Natural killer cell (primary cell): ENCODE measurements at regions not wholly inside any gene's neighbourhood (a gene's known extent, or its start where the extent isn't known, plus 50 kb on each side); places are given as distances from the start of the nearest gene placed in this dataset.

Experiments used
- ATAC-seq, 3 donors: fragments of 150-1000 bp in 2 of 3; fragments of 200-7000 bp in 1 of 3; cut with Tn5 transposase; 1 replicate in 1 of 3; 2 replicates in 2 of 3; pipeline ENCODE4 v1.10.0; 2021; ENCODE audit warnings: mild to moderate bottlenecking in 2 of 3, moderate library complexity in 2 of 3
- DNase-seq, 2 donors: peaks; one replicate each; pipeline versions ENCODE4 v3.0.0 to v3.0.0-alpha.2; 2013 to 2021; ENCODE audit warnings: mixed read lengths in 1 of 2
- H3K27ac ChIP-seq: one replicate; pipeline ENCODE4 v1.5.1; 2013; ENCODE audit warnings: mild to moderate bottlenecking, low read length
- H3K27me3 ChIP-seq: one replicate; pipeline ENCODE4 v1.6.1; 2013; ENCODE audit warnings: low read length; ENCODE audit not compliant: control insufficient read depth, insufficient read depth
- H3K36me3 ChIP-seq: one replicate; pipeline ENCODE4 v1.6.1; 2013; ENCODE audit warnings: low read length; ENCODE audit not compliant: control insufficient read depth, insufficient read depth
- H3K4me1 ChIP-seq: one replicate; pipeline ENCODE4 v1.6.1; 2013; ENCODE audit warnings: low read length; ENCODE audit not compliant: control insufficient read depth, insufficient read depth
- H3K4me3 ChIP-seq: one replicate; pipeline ENCODE4 v1.5.1; 2013; ENCODE audit warnings: low read length
- H3K9me3 ChIP-seq: one replicate; pipeline ENCODE4 v1.6.1; 2013; ENCODE audit warnings: low read length; ENCODE audit not compliant: control insufficient read depth, insufficient read depth
- H3K27ac Mint-ChIP-seq, 2 donors: one replicate each; pipeline ENCODE4 v1.8.0; 2022; ENCODE audit warnings: mild to moderate bottlenecking in 2 of 2, mixed read lengths in 2 of 2, moderate library complexity in 1 of 2
- H3K27me3 Mint-ChIP-seq, 2 donors: one replicate each; pipeline ENCODE4 v1.8.0; 2022; ENCODE audit warnings: low read depth in 2 of 2, mixed read lengths in 2 of 2
- H3K36me3 Mint-ChIP-seq: one replicate; pipeline ENCODE4 v1.8.0; 2022; ENCODE audit warnings: mixed read lengths
- H3K4me1 Mint-ChIP-seq, 2 donors: one replicate each; pipeline ENCODE4 v1.8.0; 2022; ENCODE audit warnings: mixed read lengths in 2 of 2
- H3K4me3 Mint-ChIP-seq: one replicate; pipeline ENCODE4 v1.8.0; 2022; ENCODE audit warnings: mild to moderate bottlenecking, moderate library complexity, mixed read lengths
- H3K9me3 Mint-ChIP-seq, 2 donors: one replicate each; pipeline ENCODE4 v1.8.0; 2022; ENCODE audit warnings: mixed read lengths in 2 of 2
- WGBS: methylation state at CpG from one replicate; pipeline ENCODE4 v1.1.7; 2013; ENCODE audit warnings: missing lambda C conversion rate; ENCODE audit not compliant: insufficient coverage; 5-methylcytosine and 5-hydroxymethylcytosine counted together
- intact Hi-C: fragments of 100-400 bp; cut with micrococcal nuclease; formaldehyde crosslinking; loops from one replicate; pipeline ENCODE4 v1.14.2; 2022
- TF ChIP-seq, protein P1 (sequence below): fragments of 200-600 bp; IDR thresholded peaks from one replicate; pipeline ENCODE4 v1.8.0; 2022; ENCODE audit warnings: antibody characterized with exemption

DNA sequence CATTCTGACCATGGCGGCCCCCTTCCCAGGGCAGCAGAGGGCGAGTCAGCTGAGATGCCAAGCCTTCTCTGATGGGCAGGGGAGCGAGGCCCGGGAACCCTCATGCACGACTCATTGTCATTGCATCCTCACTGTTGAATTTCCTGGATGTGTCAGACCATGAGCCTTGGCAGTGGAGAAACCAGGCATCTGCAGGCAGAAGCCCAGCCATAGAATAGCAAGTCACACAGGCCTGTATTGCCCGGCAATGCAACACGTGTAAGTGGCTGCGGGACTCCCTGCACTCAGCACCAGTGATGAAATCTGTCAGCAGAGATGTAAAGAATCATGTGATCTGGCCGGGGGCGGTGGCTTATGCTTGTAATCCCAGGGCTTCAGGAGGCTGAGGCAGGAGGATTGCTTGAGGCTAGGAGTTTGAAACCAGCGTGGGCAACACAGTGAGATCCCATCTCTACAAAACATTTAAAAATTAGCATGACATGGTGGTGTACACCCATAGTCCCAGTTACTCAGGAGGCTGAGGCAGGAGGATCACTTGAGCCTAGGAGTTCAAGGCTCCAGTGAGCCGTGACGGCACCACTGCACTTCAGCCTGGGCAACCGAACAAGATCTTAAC lies 199.7 kb downstream of the KATNAL1 start:
- Histone ChIP-seq H3K36me3 (no peaks in the 10 kb centered on the region), H3K4me1 (peaks cover 1% of the 10 kb centered on the region), H3K4me3 (no peak overlapping the region), H3K27ac (no peak overlapping the region), H3K27me3 (no peaks in the 10 kb centered on the region), H3K9me3 (no peaks in the 10 kb centered on the region)
- H3K4me1 Mint-ChIP-seq: peaks cover 3 to 8% of the 10 kb centered on the region in 2 donors
- 82% methylated on average over 14 of the region's 14 CpGs for WGBS
- no peaks in the 10 kb centered on the region for H3K9me3 Mint-ChIP-seq
- H3K36me3 Mint-ChIP-seq: no peaks in the 10 kb centered on the region
- H3K27me3 Mint-ChIP-seq: peaks cover 9 to 11% of the 10 kb centered on the region in 2 donors
- intact Hi-C loops: no loop called here
- TF ChIP-seq, protein P1, sequence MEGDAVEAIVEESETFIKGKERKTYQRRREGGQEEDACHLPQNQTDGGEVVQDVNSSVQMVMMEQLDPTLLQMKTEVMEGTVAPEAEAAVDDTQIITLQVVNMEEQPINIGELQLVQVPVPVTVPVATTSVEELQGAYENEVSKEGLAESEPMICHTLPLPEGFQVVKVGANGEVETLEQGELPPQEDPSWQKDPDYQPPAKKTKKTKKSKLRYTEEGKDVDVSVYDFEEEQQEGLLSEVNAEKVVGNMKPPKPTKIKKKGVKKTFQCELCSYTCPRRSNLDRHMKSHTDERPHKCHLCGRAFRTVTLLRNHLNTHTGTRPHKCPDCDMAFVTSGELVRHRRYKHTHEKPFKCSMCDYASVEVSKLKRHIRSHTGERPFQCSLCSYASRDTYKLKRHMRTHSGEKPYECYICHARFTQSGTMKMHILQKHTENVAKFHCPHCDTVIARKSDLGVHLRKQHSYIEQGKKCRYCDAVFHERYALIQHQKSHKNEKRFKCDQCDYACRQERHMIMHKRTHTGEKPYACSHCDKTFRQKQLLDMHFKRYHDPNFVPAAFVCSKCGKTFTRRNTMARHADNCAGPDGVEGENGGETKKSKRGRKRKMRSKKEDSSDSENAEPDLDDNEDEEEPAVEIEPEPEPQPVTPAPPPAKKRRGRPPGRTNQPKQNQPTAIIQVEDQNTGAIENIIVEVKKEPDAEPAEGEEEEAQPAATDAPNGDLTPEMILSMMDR: no peak
- H3K27ac Mint-ChIP-seq: no peak overlapping the region
- no peak overlapping the region for H3K4me3 Mint-ChIP-seq
- DNase-seq (no peak), ATAC-seq (no peak)

DNA sequence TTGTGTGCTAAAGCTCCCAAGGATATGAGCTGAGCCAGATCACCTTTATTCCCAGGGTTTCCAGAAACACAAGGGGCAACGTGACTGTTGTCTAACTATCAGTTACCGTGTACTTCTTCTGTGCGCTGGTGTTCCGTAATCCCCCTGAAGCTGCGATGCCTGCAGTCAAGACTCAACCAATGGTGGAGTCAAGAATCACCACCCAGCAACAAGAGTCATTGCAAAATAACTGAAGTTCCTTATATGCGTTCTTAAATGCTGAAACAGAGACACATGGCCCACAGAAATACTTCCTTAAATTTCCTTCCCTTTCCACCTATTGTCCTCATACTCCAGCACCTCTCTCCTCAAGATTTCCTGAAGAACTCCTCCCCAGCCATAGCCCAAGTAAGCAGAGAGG lies 200.2 kb downstream of the KATNAL1 start:
- H3K27me3 Mint-ChIP-seq: peaks cover 12 to 16% of the 10 kb centered on the region in 2 donors
- Histone ChIP-seq H3K4me3 (no peak overlapping the region), H3K27ac (no peak overlapping the region), H3K36me3 (no peaks in the 10 kb centered on the region), H3K4me1 (no peaks in the 10 kb centered on the region), H3K9me3 (no peaks in the 10 kb centered on the region), H3K27me3 (no peaks in the 10 kb centered on the region)
- no peak overlapping the region for H3K4me3 Mint-ChIP-seq
- DNase-seq: no peak
- TF ChIP-seq, protein P1: no peak
- intact Hi-C loops: no loop called here
- ATAC-seq: no peak
- WGBS: 86% methylated on average over 6 of the region's 6 CpGs
- H3K36me3 Mint-ChIP-seq: no peaks in the 10 kb centered on the region
- peaks cover 0 to 5% of the 10 kb centered on the region in 2 donors for H3K4me1 Mint-ChIP-seq
- no peaks in the 10 kb centered on the region for H3K9me3 Mint-ChIP-seq
- H3K27ac Mint-ChIP-seq: no peak overlapping the region

DNA sequence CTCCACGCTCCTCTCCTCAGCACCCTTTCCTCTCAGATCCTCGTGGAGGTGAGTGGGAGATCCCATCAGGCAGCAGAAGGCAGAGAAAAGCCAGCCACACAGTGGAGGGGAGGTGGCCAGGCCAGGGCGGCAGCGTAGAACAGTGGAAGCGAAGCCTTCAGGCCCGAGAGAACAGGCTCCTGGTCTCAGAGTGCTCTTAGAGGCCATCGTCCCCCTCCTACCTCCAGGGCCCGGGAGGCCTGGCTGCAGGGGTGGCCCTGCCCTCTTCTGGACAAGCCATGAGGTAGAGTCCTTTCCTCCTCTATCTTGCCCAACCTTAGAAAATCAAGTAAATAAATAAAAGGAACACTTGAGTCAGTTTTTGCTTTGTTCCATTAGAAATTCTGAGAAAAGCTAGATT lies 202.0 kb downstream of the KATNAL1 start:
- TF ChIP-seq, protein P1: no peak
- intact Hi-C loops: no loop called here

More for the DNA sequence above, 202.0 kb downstream of the KATNAL1 start:
- Mint-ChIP-seq H3K9me3 (no peaks in the 10 kb centered on the region), H3K4me1 (no peaks in the 10 kb centered on the region), H3K27ac (no peak overlapping the region), H3K27me3 (peaks cover 6 to 9% of the 10 kb centered on the region in 2 donors), H3K36me3 (no peaks in the 10 kb centered on the region), H3K4me3 (no peak overlapping the region)
- DNase-seq (no peak), ATAC-seq (no peak)
- H3K4me3 ChIP-seq: no peak overlapping the region
- H3K27me3 ChIP-seq: no peaks in the 10 kb centered on the region
- no peaks in the 10 kb centered on the region for H3K9me3 ChIP-seq
- no peak overlapping the region for H3K27ac ChIP-seq
- 89% methylated on average over 8 of the region's 8 CpGs for WGBS
- no peaks in the 10 kb centered on the region for H3K36me3 ChIP-seq
- H3K4me1 ChIP-seq: no peaks in the 10 kb centered on the region
